ENCODE measurements at regions not wholly inside any gene's neighbourhood (a gene's known extent, or its start where the extent isn't known, plus 50 kb on each side); places are given as distances from the start of the nearest gene placed in this dataset.

DNA sequence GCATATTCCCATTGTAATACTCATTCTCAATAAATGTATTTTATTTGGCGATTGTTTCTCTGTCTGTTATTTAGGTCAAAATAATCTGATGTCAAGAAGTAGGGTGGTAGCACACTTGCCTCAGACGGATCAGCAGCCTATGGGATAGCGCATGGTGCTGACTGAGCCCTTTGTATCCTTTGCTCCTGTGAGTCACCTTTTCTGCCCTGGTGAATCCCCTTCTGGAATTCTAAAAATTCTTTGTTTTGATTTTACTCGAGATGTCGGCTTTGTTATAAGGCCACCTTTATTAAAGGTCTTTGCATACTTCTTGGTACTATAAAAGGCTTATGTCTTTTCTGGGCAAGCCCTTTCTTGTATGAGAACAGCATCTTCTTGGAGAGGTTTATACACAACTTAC, 1187.8 kb downstream of the CDH9 start:
- H3K56ac ChIP-seq (ENCODE audit: extremely low read depth, insufficient read depth, low read length) = no peak overlapping the region
- no peak overlapping the region for H3K4ac ChIP-seq (ENCODE audit: low read depth, low read length)
- H2AK5ac ChIP-seq (ENCODE audit: low read depth, low read length) = no peak overlapping the region
- ATAC-seq (ENCODE audit: low read depth) (no peak), DNase-seq (no peak)
- dilution Hi-C loops (cut with HindIII; ENCODE audit: low sequenced_read_pairs, unreplicated experiment) = no loop called here
- H3K27ac ChIP-seq (ENCODE audit: insufficient read depth, low read length) = no peak overlapping the region
- BruUV-seq (replicated peaks) = no TSS peak
- H3K79me1 ChIP-seq (ENCODE audit: low read depth in 1 of 2, low read length in 2 of 2) = no peaks in the 10 kb centered on the region
- H4K91ac ChIP-seq (ENCODE audit: insufficient read depth, low read depth, low read length) = no peak overlapping the region
- no peak overlapping the region for H2BK15ac ChIP-seq (ENCODE audit: low read depth, low read length)
- no peak overlapping the region for H2AK9ac ChIP-seq (replicated peaks; ENCODE audit: low read depth, low read length, poor library complexity)
- H2BK5ac ChIP-seq (ENCODE audit: low read depth, low read length, poor library complexity, severe bottlenecking) = no peak overlapping the region
- H3K9me1 ChIP-seq (ENCODE audit: insufficient read depth, low read length) = no peaks in the 10 kb centered on the region
- H4K8ac ChIP-seq (ENCODE audit: low read depth in 2 of 2, low read length in 2 of 2) = no peak overlapping the region
- H3K4me3 ChIP-seq (ENCODE audit: insufficient read depth, low read depth, low read length) = no peak overlapping the region
- H3K36me3 ChIP-seq (ENCODE audit: control insufficient read depth, insufficient read depth, low read length) = no peaks in the 10 kb centered on the region
- no peak for TF ChIP-seq CTCF (conservative IDR thresholded peaks at IDR 0.05; ENCODE audit: low read depth, low read length)
- H2BK120ac ChIP-seq (ENCODE audit: low read depth, low read length) = no peak overlapping the region
- H3K9me3 ChIP-seq (ENCODE audit: control insufficient read depth, insufficient read depth, low read length) = peaks cover 8% of the 10 kb centered on the region; the same call in 1 of the 2 replicates
- H4K20me1 ChIP-seq (ENCODE audit: insufficient read depth, low read length) = no peaks in the 10 kb centered on the region
- H3K23ac ChIP-seq (ENCODE audit: low read depth, low read length) = no peak overlapping the region
- 80% methylated on average over 2 of the region's 5 CpGs; no CpG with 5 or more reads in 1 of the 2 experiments for WGBS, 2 experiments (ENCODE audit: extremely low coverage in 2 of 2, insufficient read length in 1 of 2)
- no peak overlapping the region for H3K9ac ChIP-seq (ENCODE audit: low read depth, low read length)
- no peak overlapping the region for H4K5ac ChIP-seq (ENCODE audit: low read depth, low read length)
- no peak overlapping the region for H3K18ac ChIP-seq (ENCODE audit: low read depth, low read length)
- no peak overlapping the region for H2BK20ac ChIP-seq (ENCODE audit: low read depth, low read length)
- in situ Hi-C loops (cut with MboI; ENCODE audit: low sequenced_read_pairs) = no loop called here
- H3K27me3 ChIP-seq (ENCODE audit: control insufficient read depth, insufficient read depth, low read length) = no peaks in the 10 kb centered on the region
- H2AFZ ChIP-seq (replicated peaks; ENCODE audit: low read length, poor library complexity) = no peak overlapping the region
- H3K4me2 ChIP-seq (ENCODE audit: low read depth, low read length) = no peak overlapping the region
- CTCF ChIA-PET = no interaction called here
- H3K14ac ChIP-seq (replicated peaks; ENCODE audit: low read depth, low read length) = no peak overlapping the region
- POLR2A ChIA-PET (ENCODE audit: unreplicated experiment) = no interaction called here
- intact Hi-C loops (cut with micrococcal nuclease) = no loop called here
- H3K4me1 ChIP-seq (ENCODE audit: control insufficient read depth, insufficient read depth, low read length) = no peaks in the 10 kb centered on the region

Data from IMR-90 (cell line).